ENCODE measurements at regions not wholly inside any gene's neighbourhood (a gene's known extent, or its start where the extent isn't known, plus 50 kb on each side); places are given as distances from the start of the nearest gene placed in this dataset.
A peak's percentile ranks its signal among the peaks of the same experiment; 100 is the strongest.
"Not testable (repeated sequence)": the region's sequence is repeated elsewhere in the genome, so short reads cannot be mapped to it uniquely, and the experiment has no call there.

GRCh38 chr3:178107804-178108203, 428.4 kb upstream of the KCNMB2 start:
- Histone ChIP-seq H3K4me1 (ENCODE audit: insufficient read depth, low read length) (no peaks in the 10 kb centered on the region), H3K27ac (ENCODE audit: low read length) (no peak overlapping the region), H3K79me2 (ENCODE audit: low read length) (no peaks in the 10 kb centered on the region), H3K4me2 (ENCODE audit: low read length) (no peak overlapping the region), H3K36me3 (ENCODE audit: low read depth, low read length) (no peaks in the 10 kb centered on the region), H3K4me3 (ENCODE audit: low read length) (no peak overlapping the region), H2AFZ (ENCODE audit: low read length) (no peak overlapping the region), H3F3A (ENCODE audit: low read length, unreplicated experiment) (no peaks in the 10 kb centered on the region), H3K9me3 (ENCODE audit: low read length) (no peaks in the 10 kb centered on the region), H3K9ac (ENCODE audit: low read length) (no peak overlapping the region), H3K9me2 (replicated peaks; ENCODE audit: low read length) (0 out of 2 replicates have a peak, but pooled peaks cover 3% of the 10 kb centered on the region), H3K27me3 (ENCODE audit: low read length) (no peaks in the 10 kb centered on the region), H4K20me1 (ENCODE audit: low read length) (no peaks in the 10 kb centered on the region)
- TF ChIP-seq EZH2 (IDR thresholded peaks at IDR 0.05; ENCODE audit: low read length, unreplicated experiment) (no peak), EZH2phosphoT487 (IDR thresholded peaks at IDR 0.05; ENCODE audit: borderline replicate concordance, low read length) (no peak)
- TF ChIP-seq, protein P1, sequence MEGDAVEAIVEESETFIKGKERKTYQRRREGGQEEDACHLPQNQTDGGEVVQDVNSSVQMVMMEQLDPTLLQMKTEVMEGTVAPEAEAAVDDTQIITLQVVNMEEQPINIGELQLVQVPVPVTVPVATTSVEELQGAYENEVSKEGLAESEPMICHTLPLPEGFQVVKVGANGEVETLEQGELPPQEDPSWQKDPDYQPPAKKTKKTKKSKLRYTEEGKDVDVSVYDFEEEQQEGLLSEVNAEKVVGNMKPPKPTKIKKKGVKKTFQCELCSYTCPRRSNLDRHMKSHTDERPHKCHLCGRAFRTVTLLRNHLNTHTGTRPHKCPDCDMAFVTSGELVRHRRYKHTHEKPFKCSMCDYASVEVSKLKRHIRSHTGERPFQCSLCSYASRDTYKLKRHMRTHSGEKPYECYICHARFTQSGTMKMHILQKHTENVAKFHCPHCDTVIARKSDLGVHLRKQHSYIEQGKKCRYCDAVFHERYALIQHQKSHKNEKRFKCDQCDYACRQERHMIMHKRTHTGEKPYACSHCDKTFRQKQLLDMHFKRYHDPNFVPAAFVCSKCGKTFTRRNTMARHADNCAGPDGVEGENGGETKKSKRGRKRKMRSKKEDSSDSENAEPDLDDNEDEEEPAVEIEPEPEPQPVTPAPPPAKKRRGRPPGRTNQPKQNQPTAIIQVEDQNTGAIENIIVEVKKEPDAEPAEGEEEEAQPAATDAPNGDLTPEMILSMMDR (conservative IDR thresholded peaks at IDR 0.05; ENCODE audit: low read depth, low read length) = no peak
- intact Hi-C loops (cut with micrococcal nuclease) = loop anchor here (2.0 kb wide), 1 partner anchor 25 kb away; no protein-coding TSS in a partner anchor
- DNase-seq = peak; percentile 29
- ChIA-PET CTCF (no interaction called here), POLR2A (ENCODE audit: unreplicated experiment) (no interaction called here)
- ATAC-seq = no peak
- BruUV-seq (replicated peaks) = no TSS peak

DNA sequence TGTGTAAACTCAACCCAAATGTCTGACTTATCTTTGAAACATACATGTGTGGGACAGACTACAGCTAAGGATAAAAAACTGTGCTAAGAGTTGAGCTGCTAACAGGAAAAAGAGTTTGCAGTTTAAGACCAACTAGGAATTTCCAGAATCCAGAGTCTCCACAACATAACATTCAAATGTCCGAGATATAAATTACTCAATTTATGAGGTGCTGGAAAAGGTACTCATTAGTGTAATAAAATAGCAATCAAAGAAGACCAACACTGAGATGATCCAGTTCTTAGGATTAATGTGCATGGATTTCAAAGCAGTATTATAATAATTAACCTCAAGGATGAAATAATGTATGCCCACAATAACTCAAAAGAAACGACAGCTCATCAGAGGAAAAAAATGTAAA, 426.5 kb upstream of the KCNMB2 start:
- Histone ChIP-seq H3K9me3 (ENCODE audit: low read length) (no peaks in the 10 kb centered on the region), H3F3A (ENCODE audit: low read length, unreplicated experiment) (no peaks in the 10 kb centered on the region), H3K4me3 (ENCODE audit: low read length) (no peak overlapping the region), H3K4me2 (ENCODE audit: low read length) (no peak overlapping the region), H3K36me3 (ENCODE audit: low read depth, low read length) (no peaks in the 10 kb centered on the region), H4K20me1 (ENCODE audit: low read length) (no peaks in the 10 kb centered on the region), H3K79me2 (ENCODE audit: low read length) (no peaks in the 10 kb centered on the region), H3K9ac (ENCODE audit: low read length) (no peak overlapping the region), H3K27ac (ENCODE audit: low read length) (no peak overlapping the region), H2AFZ (ENCODE audit: low read length) (no peak overlapping the region), H3K27me3 (ENCODE audit: low read length) (no peaks in the 10 kb centered on the region), H3K4me1 (ENCODE audit: insufficient read depth, low read length) (no peaks in the 10 kb centered on the region), H3K9me2 (replicated peaks; ENCODE audit: low read length) (0 out of 2 replicates have a peak, but pooled peaks cover 3% of the 10 kb centered on the region)
- intact Hi-C loops (cut with micrococcal nuclease) = loop anchor here (2.0 kb wide), 1 partner anchor 27 kb away; no protein-coding TSS in a partner anchor
- no TSS peak for BruUV-seq (replicated peaks)
- DNase-seq (no peak), ATAC-seq (no peak)
- POLR2A ChIA-PET (ENCODE audit: unreplicated experiment) = no interaction called here
- CTCF ChIA-PET = no interaction called here
- TF ChIP-seq, protein P1 (conservative IDR thresholded peaks at IDR 0.05; ENCODE audit: low read depth, low read length) = no peak

- Histone ChIP-seq H3K9me3 (ENCODE audit: low read length) (no peaks in the 10 kb centered on the region), H2AFZ (ENCODE audit: low read length) (no peak overlapping the region), H3K36me3 (ENCODE audit: low read depth, low read length) (no peaks in the 10 kb centered on the region), H3K4me3 (ENCODE audit: low read length) (no peak overlapping the region), H3K27me3 (ENCODE audit: low read length) (no peaks in the 10 kb centered on the region), H3K4me2 (ENCODE audit: low read length) (no peak overlapping the region), H3F3A (ENCODE audit: low read length, unreplicated experiment) (no peaks in the 10 kb centered on the region), H3K27ac (ENCODE audit: low read length) (no peak overlapping the region), H4K20me1 (ENCODE audit: low read length) (no peaks in the 10 kb centered on the region), H3K9ac (ENCODE audit: low read length) (no peak overlapping the region), H3K79me2 (ENCODE audit: low read length) (no peaks in the 10 kb centered on the region), H3K9me2 (replicated peaks; ENCODE audit: low read length) (no peaks in the 10 kb centered on the region), H3K4me1 (ENCODE audit: insufficient read depth, low read length) (no peaks in the 10 kb centered on the region)
- intact Hi-C loops (cut with micrococcal nuclease) = no loop called here
- BruUV-seq (replicated peaks) = no TSS peak
- CTCF ChIA-PET = no interaction called here
- TF ChIP-seq EZH2 (IDR thresholded peaks at IDR 0.05; ENCODE audit: low read length, unreplicated experiment) = no peak
- TF ChIP-seq, protein P1 (conservative IDR thresholded peaks at IDR 0.05; ENCODE audit: low read depth, low read length) = no peak
- no peak for TF ChIP-seq EZH2phosphoT487 (IDR thresholded peaks at IDR 0.05; ENCODE audit: borderline replicate concordance, low read length)
- DNase-seq (peak; percentile 31), ATAC-seq (no peak)
- POLR2A ChIA-PET (ENCODE audit: unreplicated experiment) = no interaction called here
Observed at GRCh38 chr3:178112134-178112533, 424.1 kb upstream of the KCNMB2 start.

- H3F3A ChIP-seq (ENCODE audit: low read length, unreplicated experiment); H3K9me2 ChIP-seq (replicated peaks; ENCODE audit: low read length); H3K9ac ChIP-seq (ENCODE audit: low read length); CTCF ChIA-PET; intact Hi-C loops (cut with micrococcal nuclease); H3K4me1 ChIP-seq (ENCODE audit: insufficient read depth, low read length); POLR2A ChIA-PET (ENCODE audit: unreplicated experiment); ATAC-seq; H3K27ac ChIP-seq (ENCODE audit: low read length); H2AFZ ChIP-seq (ENCODE audit: low read length); H3K27me3 ChIP-seq (ENCODE audit: low read length); BruUV-seq (replicated peaks); H4K20me1 ChIP-seq (ENCODE audit: low read length); H3K36me3 ChIP-seq (ENCODE audit: low read depth, low read length); DNase-seq; H3K4me2 ChIP-seq (ENCODE audit: low read length); H3K4me3 ChIP-seq (ENCODE audit: low read length); H3K9me3 ChIP-seq (ENCODE audit: low read length); H3K79me2 ChIP-seq (ENCODE audit: low read length): not testable (repeated sequence)
Observed at GRCh38 chr3:178112552-178112951, 423.7 kb upstream of the KCNMB2 start.

Data from PC-3 (cell line).